ENCODE measurements at regions not wholly inside any gene's neighbourhood (a gene's known extent, or its start where the extent isn't known, plus 50 kb on each side); places are given as distances from the start of the nearest gene placed in this dataset.

GRCh38 chr18:998936-999335, 94.3 kb downstream of the ADCYAP1 start:
- H3K27ac Mint-ChIP-seq (ENCODE audit: unreplicated experiment) = no peak overlapping the region
- no peak for DNase-seq
- H3K4me3 ChIP-seq (ENCODE audit: low read depth, low read length) = no peak overlapping the region
- ChIA-PET POLR2A (no interaction called here), CTCF (no interaction called here)
- intact Hi-C loops (cut with micrococcal nuclease; ENCODE audit: unreplicated experiment) = no loop called here
- no peaks in the 10 kb centered on the region for H3K27me3 ChIP-seq (replicated peaks; ENCODE audit: control insufficient read depth, insufficient read depth, low read length)
- no peaks in the 10 kb centered on the region for H3K4me1 ChIP-seq
- H3K27me3 Mint-ChIP-seq (ENCODE audit: insufficient read depth, unreplicated experiment) = no peaks in the 10 kb centered on the region
- H3K36me3 ChIP-seq (ENCODE audit: control insufficient read depth, insufficient read depth, low read length) = no peaks in the 10 kb centered on the region
- no peak overlapping the region for H3K4me3 Mint-ChIP-seq (ENCODE audit: unreplicated experiment)
- no TSS peak for BruUV-seq (replicated peaks)
- TF ChIP-seq CTCF (IDR thresholded peaks at IDR 0.05; ENCODE audit: insufficient read depth in 1 of 2, low read depth in 1 of 2, low read length in 1 of 2, severe bottlenecking in 1 of 2, unreplicated experiment in 1 of 2) = no peak
- H3K4me1 Mint-ChIP-seq (ENCODE audit: low read depth, unreplicated experiment) = no peaks in the 10 kb centered on the region
- peaks cover 18% of the 10 kb centered on the region for H3K9me3 Mint-ChIP-seq (ENCODE audit: unreplicated experiment)
- no peaks in the 10 kb centered on the region for H3K9me3 ChIP-seq
- no peaks in the 10 kb centered on the region for H3K36me3 Mint-ChIP-seq (ENCODE audit: insufficient read depth, unreplicated experiment)

GRCh38 chr18:1002653-1003178, 98.0 kb downstream of the ADCYAP1 start:
- intact Hi-C loops (cut with micrococcal nuclease; ENCODE audit: unreplicated experiment) = no loop called here
- H3K36me3 Mint-ChIP-seq (ENCODE audit: insufficient read depth, unreplicated experiment) = no peaks in the 10 kb centered on the region
- TF ChIP-seq CTCF (IDR thresholded peaks at IDR 0.05; ENCODE audit: insufficient read depth in 1 of 2, low read depth in 1 of 2, low read length in 1 of 2, severe bottlenecking in 1 of 2, unreplicated experiment in 1 of 2) = no peak
- H3K4me1 ChIP-seq = no peaks in the 10 kb centered on the region
- H3K27me3 ChIP-seq (replicated peaks; ENCODE audit: control insufficient read depth, insufficient read depth, low read length) = no peaks in the 10 kb centered on the region
- no peaks in the 10 kb centered on the region for H3K27me3 Mint-ChIP-seq (ENCODE audit: insufficient read depth, unreplicated experiment)
- no peak overlapping the region for H3K27ac Mint-ChIP-seq (ENCODE audit: unreplicated experiment)
- no peak for DNase-seq
- H3K9me3 Mint-ChIP-seq (ENCODE audit: unreplicated experiment) = peaks cover 18% of the 10 kb centered on the region
- POLR2A ChIA-PET = no interaction called here
- CTCF ChIA-PET = no interaction called here
- H3K4me3 Mint-ChIP-seq (ENCODE audit: unreplicated experiment) = no peak overlapping the region
- no peaks in the 10 kb centered on the region for H3K9me3 ChIP-seq
- no peak overlapping the region for H3K4me3 ChIP-seq (ENCODE audit: low read depth, low read length)
- no peaks in the 10 kb centered on the region for H3K36me3 ChIP-seq (ENCODE audit: control insufficient read depth, insufficient read depth, low read length)
- BruUV-seq (replicated peaks) = no TSS peak
- no peaks in the 10 kb centered on the region for H3K4me1 Mint-ChIP-seq (ENCODE audit: low read depth, unreplicated experiment)

- ChIA-PET POLR2A (no interaction called here), CTCF (no interaction called here)
- no peaks in the 10 kb centered on the region for H3K27me3 Mint-ChIP-seq (ENCODE audit: insufficient read depth, unreplicated experiment)
- DNase-seq = no peak
- Histone ChIP-seq H3K9me3 (no peaks in the 10 kb centered on the region), H3K4me3 (ENCODE audit: low read depth, low read length) (no peak overlapping the region), H3K27me3 (replicated peaks; ENCODE audit: control insufficient read depth, insufficient read depth, low read length) (no peaks in the 10 kb centered on the region), H3K36me3 (ENCODE audit: control insufficient read depth, insufficient read depth, low read length) (no peaks in the 10 kb centered on the region), H3K4me1 (no peaks in the 10 kb centered on the region)
- intact Hi-C loops (cut with micrococcal nuclease; ENCODE audit: unreplicated experiment) = no loop called here
- no peak overlapping the region for H3K4me3 Mint-ChIP-seq (ENCODE audit: unreplicated experiment)
- no peaks in the 10 kb centered on the region for H3K36me3 Mint-ChIP-seq (ENCODE audit: insufficient read depth, unreplicated experiment)
- H3K4me1 Mint-ChIP-seq (ENCODE audit: low read depth, unreplicated experiment) = no peaks in the 10 kb centered on the region
- BruUV-seq (replicated peaks) = no TSS peak
- no peak for TF ChIP-seq CTCF (IDR thresholded peaks at IDR 0.05; ENCODE audit: insufficient read depth in 1 of 2, low read depth in 1 of 2, low read length in 1 of 2, severe bottlenecking in 1 of 2, unreplicated experiment in 1 of 2)
- no peak overlapping the region for H3K27ac Mint-ChIP-seq (ENCODE audit: unreplicated experiment)
- peaks cover 18% of the 10 kb centered on the region for H3K9me3 Mint-ChIP-seq (ENCODE audit: unreplicated experiment)
Observed at GRCh38 chr18:1003499-1003898, 98.8 kb downstream of the ADCYAP1 start.

All from Caco-2 (cell line).